ENCODE measurements at regions not wholly inside any gene's neighbourhood (a gene's known extent, or its start where the extent isn't known, plus 50 kb on each side); places are given as distances from the start of the nearest gene placed in this dataset.

DNA sequence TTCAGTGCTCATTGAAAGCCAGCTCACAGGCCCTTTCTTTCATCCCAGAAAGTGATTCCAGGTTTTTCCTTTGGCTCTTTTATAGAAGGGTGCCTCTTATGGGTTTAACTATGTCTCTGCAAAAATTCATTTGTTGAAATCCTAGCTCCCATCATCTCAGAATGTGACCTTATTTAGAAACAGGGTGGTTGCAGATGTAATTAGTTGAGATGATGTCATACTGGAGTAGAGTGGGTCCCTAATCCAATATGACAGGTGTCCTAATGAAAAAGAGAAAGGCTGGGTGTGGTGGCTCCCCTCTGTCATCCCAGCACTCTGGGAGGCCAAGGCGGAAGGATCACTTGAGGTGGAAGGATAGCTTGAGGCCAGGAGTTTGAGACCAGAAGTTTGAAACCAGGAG lies 64.2 kb upstream of the FAM20A start:
- no peak for DNase-seq

- no peak for DNase-seq
Measured at GRCh38 chr17:68662479-68662878, 61.3 kb upstream of the FAM20A start.

DNA sequence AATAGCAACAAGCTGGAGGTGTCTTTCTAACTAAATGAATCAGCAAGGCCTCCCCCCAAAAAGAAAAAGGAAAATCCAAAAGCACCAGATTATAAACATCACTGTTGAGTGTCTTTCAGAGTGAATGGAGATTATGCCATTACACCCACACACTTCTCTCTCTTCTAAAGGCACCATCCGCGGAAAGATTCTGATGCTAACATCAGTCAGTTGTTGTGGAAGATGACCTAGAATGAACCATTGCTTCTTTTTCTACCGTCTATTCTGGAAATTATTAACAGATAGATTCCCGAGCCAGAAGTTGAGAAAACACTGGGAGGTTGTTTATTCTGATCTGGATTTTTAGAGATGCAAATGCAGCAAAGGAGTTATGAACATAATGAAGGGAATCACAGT lies 60.9 kb upstream of the FAM20A start:
- DNase-seq: no peak

- no peak for DNase-seq
Measured at GRCh38 chr17:68661265-68662036, 60.3 kb upstream of the FAM20A start.

GRCh38 chr17:68660302-68660701 lies 59.1 kb upstream of the FAM20A start:
- no peak for DNase-seq

GRCh38 chr17:68658999-68659780 lies 58.0 kb upstream of the FAM20A start:
- no peak for DNase-seq

DNA sequence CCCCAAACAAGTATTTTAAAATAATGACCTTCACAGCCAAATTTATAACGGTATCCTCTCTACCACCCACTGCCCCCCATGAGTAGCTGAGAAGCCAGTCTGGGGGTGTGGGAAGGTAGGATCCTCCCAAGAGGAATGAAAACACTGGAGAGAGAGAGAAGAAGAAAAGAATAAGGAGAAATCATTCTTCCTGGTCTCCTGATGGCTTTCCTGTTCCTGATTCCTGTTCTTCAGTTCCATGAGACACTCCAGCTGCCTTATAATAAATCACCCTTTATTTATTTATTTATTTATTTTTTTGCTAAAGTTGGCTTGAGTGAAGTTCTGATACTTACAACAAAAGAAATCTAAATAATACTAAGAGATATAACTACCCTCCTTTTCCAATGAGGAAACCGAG lies 56.4 kb upstream of the FAM20A start:
- DNase-seq: no peak

DNA sequence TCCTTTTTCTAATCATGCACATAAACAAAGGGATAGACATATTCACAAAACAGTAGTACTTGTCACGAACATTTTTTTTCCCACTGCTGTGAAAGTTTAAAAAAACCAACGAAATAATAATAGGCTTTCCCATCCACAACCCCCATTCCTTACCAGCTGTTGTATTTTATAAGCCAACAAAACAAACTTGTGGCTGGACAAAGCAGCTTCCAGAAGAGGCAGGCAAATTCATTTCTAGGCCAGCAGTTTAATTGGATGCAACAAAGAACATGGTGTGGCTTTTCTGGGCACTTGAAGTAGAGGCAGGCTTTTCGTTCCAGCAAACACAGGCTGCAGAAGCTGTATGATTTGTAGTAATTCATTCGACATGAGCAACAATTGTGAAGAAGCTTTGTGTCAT lies 56.0 kb upstream of the FAM20A start:
- peak in 2 of 56 donors; percentile 1 to 2 for DNase-seq

GRCh38 chr17:68656666-68657065 lies 55.5 kb upstream of the FAM20A start:
- DNase-seq: no peak

All from amygdala (tissue), 56 donors.